Immature natural killer cell (primary cell): ENCODE measurements at regions not wholly inside any gene's neighbourhood (a gene's known extent, or its start where the extent isn't known, plus 50 kb on each side); places are given as distances from the start of the nearest gene placed in this dataset.
"Not testable (repeated sequence)": the region's sequence is repeated elsewhere in the genome, so short reads cannot be mapped to it uniquely, and the experiment has no call there.

Experiments used
- DNase-seq, 3 donors: peaks; one replicate each; pipeline ENCODE4 v3.0.0; 2022; ENCODE audit warnings: mixed read lengths in 1 of 3
- H3K27ac Mint-ChIP-seq, 6 donors: one replicate each; pipeline ENCODE4 v1.8.0; 2020; ENCODE audit warnings: mixed read lengths in 6 of 6, mild to moderate bottlenecking in 5 of 6, inconsistent platforms in 4 of 6, moderate library complexity in 3 of 6
- H3K27me3 Mint-ChIP-seq, 3 donors: one replicate each; pipeline ENCODE4 v1.8.0; 2020 to 2021; ENCODE audit warnings: low read depth in 3 of 3, mild to moderate bottlenecking in 3 of 3, mixed read lengths in 3 of 3, moderate library complexity in 3 of 3, inconsistent platforms in 1 of 3
- H3K36me3 Mint-ChIP-seq, 3 donors: one replicate each; pipeline ENCODE4 v1.8.0; 2020; ENCODE audit warnings: mixed read lengths in 3 of 3, inconsistent platforms in 2 of 3, mild to moderate bottlenecking in 2 of 3
- H3K4me1 Mint-ChIP-seq, 2 donors: one replicate each; pipeline ENCODE4 v1.8.0; 2020; ENCODE audit warnings: inconsistent platforms in 2 of 2, mild to moderate bottlenecking in 2 of 2, mixed read lengths in 2 of 2, moderate library complexity in 1 of 2
- H3K4me3 Mint-ChIP-seq, 5 donors: one replicate each; pipeline ENCODE4 v1.8.0; 2020; ENCODE audit warnings: mild to moderate bottlenecking in 5 of 5, mixed read lengths in 5 of 5, inconsistent platforms in 3 of 5, moderate library complexity in 3 of 5
- H3K9me3 Mint-ChIP-seq, 6 donors: one replicate each; pipeline ENCODE4 v1.8.0; 2020; ENCODE audit warnings: mild to moderate bottlenecking in 6 of 6, mixed read lengths in 6 of 6, inconsistent platforms in 4 of 6, moderate library complexity in 3 of 6

GRCh38 chr9:103485138-103485537, 490.0 kb downstream of the CYLC2 start:
- H3K4me3 Mint-ChIP-seq, result no peak overlapping the region
- H3K27ac Mint-ChIP-seq, result no peak overlapping the region
- no peaks in the 10 kb centered on the region for H3K4me1 Mint-ChIP-seq
- DNase-seq, result no peak
- H3K27me3 Mint-ChIP-seq, result no peaks in the 10 kb centered on the region
- H3K36me3 Mint-ChIP-seq, result peaks cover 0 to 4% (median 0%) of the 10 kb centered on the region in 3 donors
- peaks cover 0 to 65% (median 26%) of the 10 kb centered on the region in 6 donors for H3K9me3 Mint-ChIP-seq

DNA sequence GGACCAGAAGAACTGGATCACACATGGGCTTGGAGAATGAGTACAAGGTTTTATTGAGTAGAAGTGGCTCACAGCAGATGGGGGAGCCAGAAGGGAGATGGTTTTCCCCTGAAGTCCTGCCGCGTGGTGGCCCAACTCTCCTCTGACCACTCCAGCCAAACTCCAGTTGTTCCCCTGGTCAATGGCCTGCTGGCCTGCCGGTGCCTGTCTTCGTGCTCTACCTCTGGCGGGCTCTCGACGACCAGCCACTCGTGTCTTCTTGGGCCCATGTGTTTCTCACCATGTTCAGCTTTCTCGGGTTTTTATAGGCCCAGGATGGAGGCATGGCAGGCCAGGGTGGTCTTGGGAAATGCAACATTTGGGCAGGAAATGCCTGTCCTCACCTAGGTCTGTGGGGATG, 519.6 kb downstream of the CYLC2 start:
- H3K9me3 Mint-ChIP-seq, result peaks cover 11 to 29% (median 22%) of the 10 kb centered on the region in 6 donors
- no peak for DNase-seq
- no peaks in the 10 kb centered on the region for H3K4me1 Mint-ChIP-seq
- peaks cover 0 to 1% (median 0%) of the 10 kb centered on the region in 3 donors for H3K27me3 Mint-ChIP-seq
- H3K4me3 Mint-ChIP-seq, result no peak overlapping the region
- H3K27ac Mint-ChIP-seq, result no peak overlapping the region
- no peaks in the 10 kb centered on the region for H3K36me3 Mint-ChIP-seq

DNA sequence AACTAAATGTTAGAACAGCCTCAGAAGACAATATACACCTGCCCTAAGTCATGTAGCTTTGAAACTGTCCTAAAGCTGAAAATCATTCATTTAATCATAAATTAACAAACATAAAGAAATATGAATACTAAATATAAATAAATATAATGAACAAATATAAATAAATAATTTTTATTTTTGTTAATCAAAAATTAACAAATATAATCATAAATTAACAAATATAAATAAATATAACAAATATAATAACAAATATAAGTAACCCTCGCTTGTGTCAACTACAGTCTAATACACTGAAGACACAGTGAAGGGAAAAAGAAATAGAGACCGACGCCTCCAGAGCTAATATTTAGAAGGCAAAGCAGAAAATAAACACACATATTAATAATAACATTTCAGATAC, 527.3 kb downstream of the CYLC2 start:
- Mint-ChIP-seq H3K36me3 (no peaks in the 10 kb centered on the region), H3K27me3 (peaks cover 0 to 1% (median 0%) of the 10 kb centered on the region in 3 donors), H3K4me1 (no peaks in the 10 kb centered on the region), H3K4me3 (no peak overlapping the region), H3K9me3 (peaks cover 2 to 33% (median 9%) of the 10 kb centered on the region in 6 donors), H3K27ac (no peak overlapping the region)
- no peak for DNase-seq

GRCh38 chr9:103530934-103531333, 535.8 kb downstream of the CYLC2 start:
- no peak for DNase-seq
- no peaks in the 10 kb centered on the region for H3K27me3 Mint-ChIP-seq
- no peak overlapping the region for H3K27ac Mint-ChIP-seq

GRCh38 chr9:103533318-103533717, 538.2 kb downstream of the CYLC2 start:
- Mint-ChIP-seq H3K9me3 (peaks cover 4 to 50% (median 23%) of the 10 kb centered on the region in 6 donors), H3K36me3 (peaks cover 0 to 3% (median 0%) of the 10 kb centered on the region in 3 donors), H3K27me3 (no peaks in the 10 kb centered on the region), H3K27ac (no peak overlapping the region), H3K4me1 (no peaks in the 10 kb centered on the region), H3K4me3 (no peak overlapping the region)
- DNase-seq, result no peak

More at GRCh38 chr9:103530934-103531333, 535.8 kb downstream of the CYLC2 start:
- H3K36me3 Mint-ChIP-seq, result no peaks in the 10 kb centered on the region
- H3K4me1 Mint-ChIP-seq, result no peaks in the 10 kb centered on the region
- peaks cover 4 to 49% (median 14%) of the 10 kb centered on the region in 6 donors for H3K9me3 Mint-ChIP-seq
- H3K4me3 Mint-ChIP-seq, result no peak overlapping the region

DNA sequence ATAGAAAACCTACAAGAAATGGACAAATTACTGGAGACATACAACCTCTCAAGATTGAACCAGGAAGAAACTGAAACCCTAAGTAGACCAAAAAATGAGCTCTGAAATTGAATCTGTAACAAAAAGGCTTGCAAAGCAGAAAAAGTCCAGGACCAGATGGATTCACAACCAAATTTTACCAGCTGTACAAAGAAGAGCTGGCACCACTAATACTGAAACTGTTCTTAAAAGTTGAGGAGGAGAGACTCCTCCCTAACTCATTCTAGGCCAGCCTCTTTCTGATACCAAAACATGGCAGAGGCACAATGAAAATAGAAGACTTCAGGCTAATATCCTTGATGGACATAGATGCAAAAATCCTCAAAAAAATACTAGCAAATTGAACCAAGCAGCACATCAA, 542.3 kb downstream of the CYLC2 start:
- H3K27ac Mint-ChIP-seq, result no peak overlapping the region
- no peaks in the 10 kb centered on the region for H3K4me1 Mint-ChIP-seq
- peaks cover 14 to 53% (median 21%) of the 10 kb centered on the region in 6 donors for H3K9me3 Mint-ChIP-seq
- no peak overlapping the region for H3K4me3 Mint-ChIP-seq
- peaks cover 0 to 4% (median 3%) of the 10 kb centered on the region in 3 donors for H3K36me3 Mint-ChIP-seq
- DNase-seq, result no peak
- no peaks in the 10 kb centered on the region for H3K27me3 Mint-ChIP-seq

DNA sequence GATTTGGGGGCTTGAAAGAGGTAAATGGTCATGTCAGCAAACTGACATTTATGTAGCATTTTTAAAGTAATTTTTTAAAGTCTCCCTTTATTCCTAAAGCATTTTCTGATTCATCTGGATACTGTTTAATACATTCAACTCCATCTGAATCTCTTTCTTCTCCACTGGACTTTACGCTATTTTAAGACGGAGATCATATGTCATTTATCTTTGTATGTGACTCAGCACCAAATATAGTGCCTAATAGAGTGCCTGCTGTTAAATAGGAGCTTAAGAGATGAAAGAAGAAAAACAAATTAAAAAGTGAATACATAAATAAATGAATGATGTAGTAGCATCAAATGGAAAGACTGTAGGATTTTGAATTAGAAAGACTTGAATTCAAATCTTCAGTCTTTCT, 548.8 kb upstream of the SMC2 start:
- Mint-ChIP-seq H3K27me3 (peaks cover 0 to 4% (median 0%) of the 10 kb centered on the region in 3 donors), H3K4me1 (no peaks in the 10 kb centered on the region), H3K9me3 (peaks cover 10 to 31% (median 19%) of the 10 kb centered on the region in 6 donors), H3K27ac (no peak overlapping the region), H3K36me3 (no peaks in the 10 kb centered on the region), H3K4me3 (no peak overlapping the region)
- no peak for DNase-seq

GRCh38 chr9:103552712-103553111, 541.4 kb upstream of the SMC2 start:
- Mint-ChIP-seq H3K27me3 (peaks cover 0 to 2% (median 0%) of the 10 kb centered on the region in 3 donors), H3K27ac (no peak overlapping the region), H3K4me3 (no peak overlapping the region), H3K36me3 (no peaks in the 10 kb centered on the region), H3K4me1 (no peaks in the 10 kb centered on the region), H3K9me3 (peaks cover 3 to 38% (median 25%) of the 10 kb centered on the region in 6 donors)
- DNase-seq, result no peak

DNA sequence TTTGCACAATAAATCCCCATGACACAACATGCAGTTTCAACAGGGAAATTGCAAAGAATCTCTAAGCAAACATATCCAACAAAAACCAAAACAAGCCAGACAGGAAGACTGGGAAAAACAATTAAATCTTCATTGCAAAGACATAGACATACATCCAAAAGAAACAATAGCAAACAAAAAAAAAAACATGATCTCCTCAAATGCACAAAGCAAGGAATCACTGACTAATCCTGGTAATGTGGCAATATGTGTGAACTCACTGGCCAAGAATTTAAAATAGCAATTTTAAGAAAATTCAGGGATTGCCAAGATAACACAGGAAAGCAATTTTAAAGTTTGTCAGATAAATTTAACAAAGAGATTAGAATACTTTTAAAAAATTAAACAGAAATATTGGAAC, 520.1 kb upstream of the SMC2 start:
- DNase-seq, result no peak
- Mint-ChIP-seq H3K4me3 (no peak overlapping the region), H3K9me3 (peaks cover 18 to 51% (median 39%) of the 10 kb centered on the region in 6 donors), H3K27ac (no peak overlapping the region), H3K27me3 (no peaks in the 10 kb centered on the region), H3K36me3 (peaks cover 0 to 8% (median 3%) of the 10 kb centered on the region in 3 donors), H3K4me1 (no peaks in the 10 kb centered on the region)

DNA sequence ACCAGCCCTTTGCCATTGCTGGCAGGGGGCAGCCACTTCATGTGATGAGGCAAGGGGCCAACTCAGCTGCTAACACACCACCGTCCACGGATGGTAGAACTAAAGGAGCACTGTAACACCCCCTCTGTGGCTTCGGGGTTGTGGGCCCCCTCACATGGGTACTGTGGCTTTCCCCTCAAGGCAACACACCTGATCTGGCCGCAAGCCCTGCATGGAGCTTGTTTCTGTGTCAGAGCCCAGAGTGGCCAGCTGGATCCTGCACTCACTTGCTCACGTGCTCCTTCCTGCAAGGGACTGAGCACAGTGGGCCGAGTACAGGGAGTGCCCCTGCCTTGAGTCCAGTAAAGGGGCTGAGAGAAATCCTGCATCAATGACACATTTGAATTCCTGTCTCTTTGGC, 507.4 kb upstream of the SMC2 start:
- Mint-ChIP-seq H3K27ac (no peak overlapping the region), H3K4me1 (no peaks in the 10 kb centered on the region), H3K36me3 (peaks cover 0 to 3% (median 0%) of the 10 kb centered on the region in 3 donors), H3K27me3 (peaks cover 0 to 5% (median 3%) of the 10 kb centered on the region in 3 donors), H3K9me3 (peaks cover 15 to 48% (median 26%) of the 10 kb centered on the region in 6 donors), H3K4me3 (no peak overlapping the region)
- no peak for DNase-seq

- no peaks in the 10 kb centered on the region for H3K36me3 Mint-ChIP-seq
These were observed 492.8 kb upstream of the SMC2 start for GRCh38 chr9:103601287-103601686.

GRCh38 chr9:103611950-103612349, 482.2 kb upstream of the SMC2 start:
- not testable (repeated sequence) for H3K4me3 Mint-ChIP-seq

More at GRCh38 chr9:103601287-103601686, 492.8 kb upstream of the SMC2 start:
- Mint-ChIP-seq H3K27ac (no peak overlapping the region), H3K4me1 (no peaks in the 10 kb centered on the region), H3K27me3 (peaks cover 0 to 2% (median 0%) of the 10 kb centered on the region in 3 donors), H3K4me3 (no peak overlapping the region), H3K9me3 (peaks cover 8 to 36% (median 17%) of the 10 kb centered on the region in 6 donors)
- no peak for DNase-seq

GRCh38 chr9:103615994-103616393, 478.1 kb upstream of the SMC2 start:
- no peak overlapping the region for H3K27ac Mint-ChIP-seq
- H3K4me3 Mint-ChIP-seq, result no peak overlapping the region
- no peaks in the 10 kb centered on the region for H3K36me3 Mint-ChIP-seq
- no peaks in the 10 kb centered on the region for H3K4me1 Mint-ChIP-seq
- H3K9me3 Mint-ChIP-seq, result peaks cover 9 to 34% (median 24%) of the 10 kb centered on the region in 6 donors
- H3K27me3 Mint-ChIP-seq, result no peaks in the 10 kb centered on the region
- no peak for DNase-seq

More at GRCh38 chr9:103611950-103612349, 482.2 kb upstream of the SMC2 start:
- H3K27ac Mint-ChIP-seq, DNase-seq, H3K27me3 Mint-ChIP-seq, H3K36me3 Mint-ChIP-seq, H3K4me1 Mint-ChIP-seq: not testable (repeated sequence)
- peaks cover 9 to 38% (median 29%) of the 10 kb centered on the region in 6 donors for H3K9me3 Mint-ChIP-seq

- H3K27ac Mint-ChIP-seq, result no peak overlapping the region
- no peaks in the 10 kb centered on the region for H3K27me3 Mint-ChIP-seq
- H3K36me3 Mint-ChIP-seq, result no peaks in the 10 kb centered on the region
These were observed 477.1 kb upstream of the SMC2 start for GRCh38 chr9:103617046-103617445.

GRCh38 chr9:103625161-103625804, 468.8 kb upstream of the SMC2 start:
- H3K27me3 Mint-ChIP-seq, result no peaks in the 10 kb centered on the region
- H3K27ac Mint-ChIP-seq, result no peak overlapping the region
- peaks cover 12 to 39% (median 22%) of the 10 kb centered on the region in 6 donors for H3K9me3 Mint-ChIP-seq
- H3K36me3 Mint-ChIP-seq, result no peaks in the 10 kb centered on the region
- H3K4me1 Mint-ChIP-seq, result no peaks in the 10 kb centered on the region
- DNase-seq, result no peak
- H3K4me3 Mint-ChIP-seq, result no peak overlapping the region

More at GRCh38 chr9:103617046-103617445, 477.1 kb upstream of the SMC2 start:
- H3K4me1 Mint-ChIP-seq, result no peaks in the 10 kb centered on the region
- H3K4me3 Mint-ChIP-seq, result no peak overlapping the region
- DNase-seq, result no peak
- H3K9me3 Mint-ChIP-seq, result peaks cover 12 to 34% (median 29%) of the 10 kb centered on the region in 6 donors
